IMR-90 (cell line): ENCODE measurements at regions not wholly inside any gene's neighbourhood (a gene's known extent, or its start where the extent isn't known, plus 50 kb on each side); places are given as distances from the start of the nearest gene placed in this dataset.

ENCODE experiments used
- ATAC-seq: fragments of 200-7000 bp; cut with Tn5 transposase; 2 replicates; pipeline ENCODE4 v1.9.1; 2020; ENCODE audit warnings: low read depth, mild to moderate bottlenecking, moderate library complexity
- BruUV-seq: library from RNA; stranded (reverse); fragments of 400-500 nt; replicated peaks from 2 replicates; lab custom pipeline; 2021; lab: Mats Ljungman, UMichigan
- CTCF ChIA-PET: fragments of 300-600 bp; formaldehyde crosslinking; extraction: SDS; loops from one replicate; lab custom pipeline; 2021; ENCODE audit warnings: antibody characterized with exemption; lab: Yijun Ruan, JAX
- POLR2A ChIA-PET: fragments of 300-600 bp; sonication (Branson Sonifier 250); formaldehyde crosslinking; loops from one replicate; lab custom pipeline; 2022; ENCODE audit warnings: antibody characterized with exemption; ENCODE audit not compliant: unreplicated experiment; lab: Charles Lee
- DNase-seq: peaks from one replicate; pipeline ENCODE4 v3.0.0; 2013
- H2AFZ ChIP-seq: replicated peaks from 2 replicates; pipeline ENCODE3; 2013; ENCODE audit warnings: low read length, mild to moderate bottlenecking; ENCODE audit not compliant: poor library complexity
- H2AK5ac ChIP-seq: 2 replicates; pipeline ENCODE4 v1.6.1; 2013; ENCODE audit warnings: low read depth, low read length, inconsistent platforms
- H2AK9ac ChIP-seq: replicated peaks from 2 replicates; pipeline ENCODE3; 2013; ENCODE audit warnings: mild to moderate bottlenecking, low read depth, low read length, moderate library complexity; ENCODE audit not compliant: poor library complexity
- H2BK120ac ChIP-seq: 2 replicates; pipeline ENCODE4 v1.6.1; 2013; ENCODE audit warnings: low read depth, low read length, inconsistent platforms
- H2BK15ac ChIP-seq: 3 replicates; pipeline ENCODE4 v1.6.1; 2013; ENCODE audit warnings: low read depth, low read length, inconsistent platforms
- H2BK20ac ChIP-seq: 2 replicates; pipeline ENCODE4 v1.6.1; 2013; ENCODE audit warnings: low read depth, mild to moderate bottlenecking, inconsistent platforms, low read length, moderate library complexity
- H2BK5ac ChIP-seq: 2 replicates; pipeline ENCODE4 v1.6.1; 2013; ENCODE audit warnings: mild to moderate bottlenecking, low read depth, low read length, inconsistent platforms; ENCODE audit not compliant: poor library complexity, severe bottlenecking
- H3K14ac ChIP-seq: replicated peaks from 2 replicates; pipeline ENCODE4 v1.6.1; 2013; ENCODE audit warnings: low read depth, low read length, inconsistent platforms
- H3K18ac ChIP-seq: 2 replicates; pipeline ENCODE4 v1.6.1; 2013; ENCODE audit warnings: low read depth, low read length, control low read depth
- H3K23ac ChIP-seq: 2 replicates; pipeline ENCODE4 v1.6.1; 2013; ENCODE audit warnings: low read depth, low read length, inconsistent platforms
- H3K27ac ChIP-seq: 2 replicates; pipeline ENCODE4 v1.5.1; 2013; ENCODE audit warnings: mild to moderate bottlenecking, control low read depth, low read length; ENCODE audit not compliant: insufficient read depth
- H3K27me3 ChIP-seq: 2 replicates; pipeline ENCODE4 v1.6.1; 2013; ENCODE audit warnings: low read length; ENCODE audit not compliant: control insufficient read depth, insufficient read depth
- H3K36me3 ChIP-seq: 2 replicates; pipeline ENCODE4 v1.6.1; 2013; ENCODE audit warnings: low read length, mixed read lengths; ENCODE audit not compliant: control insufficient read depth, insufficient read depth
- H3K4ac ChIP-seq: 2 replicates; pipeline ENCODE4 v1.6.1; 2013; ENCODE audit warnings: low read depth, low read length, inconsistent platforms
- H3K4me1 ChIP-seq: 2 replicates; pipeline ENCODE4 v1.6.1; 2013; ENCODE audit warnings: low read length, mixed read lengths; ENCODE audit not compliant: control insufficient read depth, insufficient read depth
- H3K4me2 ChIP-seq: 2 replicates; pipeline ENCODE4 v1.6.1; 2013; ENCODE audit warnings: low read depth, mild to moderate bottlenecking, control low read depth, low read length, moderate library complexity
- H3K4me3 ChIP-seq: 2 replicates; pipeline ENCODE4 v1.5.1; 2013; ENCODE audit warnings: low read depth, mild to moderate bottlenecking, control low read depth, low read length, moderate library complexity; ENCODE audit not compliant: insufficient read depth
- H3K56ac ChIP-seq: 2 replicates; pipeline ENCODE4 v1.6.1; 2013; ENCODE audit warnings: low read length, inconsistent platforms; ENCODE audit not compliant: insufficient read depth; ENCODE audit errors: extremely low read depth
- H3K79me1 ChIP-seq, 2 experiments: 2 replicates each; pipeline ENCODE4 v1.6.1; 2013; ENCODE audit warnings: low read length in 2 of 2, inconsistent platforms in 1 of 2, low read depth in 1 of 2
- H3K9ac ChIP-seq: 2 replicates; pipeline ENCODE4 v1.6.1; 2013; ENCODE audit warnings: low read depth, low read length, control low read depth
- H3K9me1 ChIP-seq: 2 replicates; pipeline ENCODE4 v1.6.1; 2013; ENCODE audit warnings: low read length, inconsistent platforms; ENCODE audit not compliant: insufficient read depth
- H3K9me3 ChIP-seq: 2 replicates; pipeline ENCODE4 v1.6.1; 2013; ENCODE audit warnings: low read length; ENCODE audit not compliant: control insufficient read depth, insufficient read depth
- H4K20me1 ChIP-seq: 2 replicates; pipeline ENCODE4 v1.6.1; 2013; ENCODE audit warnings: low read length, inconsistent platforms; ENCODE audit not compliant: insufficient read depth
- H4K5ac ChIP-seq: 2 replicates; pipeline ENCODE4 v1.6.1; 2013; ENCODE audit warnings: mild to moderate bottlenecking, low read depth, low read length, control low read depth
- H4K8ac ChIP-seq, 2 experiments: 2 replicates each; pipeline ENCODE4 v1.6.1; 2013; ENCODE audit warnings: low read depth in 2 of 2, low read length in 2 of 2, control low read depth in 1 of 2, inconsistent platforms in 1 of 2
- H4K91ac ChIP-seq: 2 replicates; pipeline ENCODE4 v1.6.1; 2013; ENCODE audit warnings: low read depth, low read length, inconsistent platforms; ENCODE audit not compliant: insufficient read depth
- BHLHE40 ChIP-seq: fragments of 150-350 bp; IDR thresholded peaks from 2 replicates; pipeline ENCODE4 v1.6.1; 2016; ENCODE audit warnings: mild to moderate bottlenecking, low read depth, low read length
- CEBPB ChIP-seq: IDR thresholded peaks from 2 replicates; pipeline ENCODE4 v1.6.1; 2012; ENCODE audit warnings: low read depth, low read length, improper control_type of control experiment
- CHD1 ChIP-seq: IDR thresholded peaks from 2 replicates; pipeline ENCODE4 v1.6.1; 2012; ENCODE audit warnings: low read depth, low read length, improper control_type of control experiment
- FOS ChIP-seq: fragments of 150-350 bp; IDR thresholded peaks from 2 replicates; pipeline ENCODE4 v1.6.1; 2016; ENCODE audit warnings: low read depth, low read length
- MAFK ChIP-seq: IDR thresholded peaks from 2 replicates; pipeline ENCODE4 v1.6.1; 2012; ENCODE audit warnings: low read depth, low read length, improper control_type of control experiment
- MAZ ChIP-seq: IDR thresholded peaks from 2 replicates; pipeline ENCODE4 v1.6.1; 2012; ENCODE audit warnings: low read depth, mild to moderate bottlenecking, low read length, improper control_type of control experiment, moderate library complexity, borderline replicate concordance
- MXI1 ChIP-seq: IDR thresholded peaks from 2 replicates; pipeline ENCODE4 v1.6.1; 2012; ENCODE audit warnings: low read depth, mild to moderate bottlenecking, low read length, moderate library complexity, borderline replicate concordance
- NFE2L2 ChIP-seq: fragments of 150-350 bp; IDR thresholded peaks from 2 replicates; pipeline ENCODE4 v1.6.1; 2016; ENCODE audit warnings: low read depth, mild to moderate bottlenecking, low read length
- POLR2A ChIP-seq: IDR thresholded peaks from 2 replicates; pipeline ENCODE4 v1.6.1; 2012; ENCODE audit warnings: mild to moderate bottlenecking, low read depth, low read length
- RAD21 ChIP-seq: IDR thresholded peaks from 2 replicates; pipeline ENCODE4 v1.6.1; 2012; ENCODE audit warnings: low read length, improper control_type of control experiment
- RCOR1 ChIP-seq: IDR thresholded peaks from 2 replicates; pipeline ENCODE4 v1.6.1; 2012; ENCODE audit warnings: mild to moderate bottlenecking, low read length, improper control_type of control experiment; ENCODE audit not compliant: insufficient replicate concordance
- RFX5 ChIP-seq: IDR thresholded peaks from 2 replicates; pipeline ENCODE4 v1.8.0; 2012; ENCODE audit warnings: low read depth, mild to moderate bottlenecking, low read length, moderate library complexity
- SMC3 ChIP-seq: fragments of 150-350 bp; IDR thresholded peaks from 2 replicates; pipeline ENCODE4 v1.6.1; 2016; ENCODE audit warnings: low read depth, mild to moderate bottlenecking, antibody characterized with exemption, low read length, moderate library complexity
- WGBS, 2 experiments: methylation state at CpG; one replicate each; pipeline versions ENCODE4 v1.1.5 to v1.1.7; 2013; ENCODE audit warnings: missing lambda C conversion rate in 2 of 2; ENCODE audit not compliant: insufficient read length in 1 of 2; ENCODE audit errors: extremely low coverage in 2 of 2; 5-methylcytosine and 5-hydroxymethylcytosine counted together
- dilution Hi-C: fragments of 300-500 bp; cut with HindIII; formaldehyde crosslinking; loops from one replicate; pipeline ENCODE4 v1.14.3; 2018; ENCODE audit warnings: low sequenced_read_pairs; ENCODE audit not compliant: unreplicated experiment
- in situ Hi-C: fragments of 300-500 bp; cut with MboI; formaldehyde crosslinking; loops from 3 replicates; pipeline ENCODE4 v1.14.3; 2019; ENCODE audit warnings: low sequenced_read_pairs, inconsistent platforms, mixed read lengths
- intact Hi-C: fragments of 100-400 bp; cut with micrococcal nuclease; formaldehyde crosslinking; loops from 2 replicates; pipeline ENCODE4 v1.10.0; 2022
- TF ChIP-seq, protein P1 (sequence below): fragments of 150-350 bp; IDR thresholded peaks from 2 replicates; pipeline ENCODE4 v1.6.1; 2016; ENCODE audit warnings: low read depth, mild to moderate bottlenecking, low read length, moderate library complexity, borderline replicate concordance
- TF ChIP-seq, protein P2 (sequence below): conservative IDR thresholded peaks from 2 replicates; pipeline ENCODE4 v1.5.1; 2012; ENCODE audit warnings: mild to moderate bottlenecking, low read depth, low read length, improper control_type of control experiment
- TF ChIP-seq, protein P3 (sequence below): fragments of 150-350 bp; IDR thresholded peaks from 2 replicates; pipeline ENCODE4 v1.6.1; 2017; ENCODE audit warnings: mild to moderate bottlenecking, antibody characterized with exemption, low read length, low read depth

DNA sequence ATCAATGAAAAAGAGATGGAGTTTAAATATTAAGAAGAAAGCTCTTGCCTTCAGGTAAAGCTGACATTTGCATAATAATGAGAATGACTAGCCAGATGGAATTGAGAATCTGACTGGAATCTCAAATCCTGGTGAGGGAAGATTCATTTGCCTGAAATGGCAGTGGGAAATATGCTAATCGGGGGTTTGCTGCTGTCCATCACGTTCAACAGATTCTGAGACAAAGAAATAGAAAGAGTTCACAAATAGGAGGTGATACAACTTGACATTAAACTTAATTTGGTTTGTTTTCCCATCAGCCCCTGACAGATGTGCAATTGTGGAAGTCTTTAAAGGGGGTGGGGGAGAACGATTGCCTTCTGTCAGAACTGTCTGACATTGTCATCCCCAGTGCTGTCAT is 347.4 kb downstream of the PDCD6IP start:
- H2BK5ac ChIP-seq, result no peak overlapping the region
- H3K4me3 ChIP-seq, result no peak overlapping the region
- H2BK15ac ChIP-seq, result no peak overlapping the region
- H3K27me3 ChIP-seq, result no peaks in the 10 kb centered on the region; the same call in 1 of the 2 replicates
- H3K9ac ChIP-seq, result no peak overlapping the region
- no peak overlapping the region for H3K56ac ChIP-seq
- H4K91ac ChIP-seq, result no peak overlapping the region
- H2AFZ ChIP-seq, result no peak overlapping the region
- H4K5ac ChIP-seq, result no peak overlapping the region
- in situ Hi-C loops (no loop called here), dilution Hi-C loops (no loop called here), intact Hi-C loops (no loop called here)
- CTCF ChIA-PET, result no interaction called here
- no peaks in the 10 kb centered on the region for H3K9me1 ChIP-seq
- H3K23ac ChIP-seq, result no peak overlapping the region
- no peak overlapping the region for H3K18ac ChIP-seq
- H3K4me1 ChIP-seq, result no peaks in the 10 kb centered on the region
- no peak overlapping the region for H4K8ac ChIP-seq
- no CpG with 5 or more reads among the region's 3 CpGs for WGBS, 2 experiments
- no peak overlapping the region for H3K4me2 ChIP-seq
- H3K4ac ChIP-seq, result no peak overlapping the region
- H3K36me3 ChIP-seq, result no peaks in the 10 kb centered on the region
- H2BK20ac ChIP-seq, result no peak overlapping the region
- no peak overlapping the region for H2BK120ac ChIP-seq
- no peak overlapping the region for H2AK9ac ChIP-seq
- no peaks in the 10 kb centered on the region for H3K9me3 ChIP-seq
- no peak overlapping the region for H3K27ac ChIP-seq
- DNase-seq (no peak), ATAC-seq (no peak)
- no peaks in the 10 kb centered on the region for H4K20me1 ChIP-seq
- no peak overlapping the region for H2AK5ac ChIP-seq
- H3K14ac ChIP-seq, result no peak overlapping the region
- TF ChIP-seq RAD21 (no peak), FOS (no peak), RFX5 (no peak), BHLHE40 (no peak), MAFK (no peak), POLR2A (no peak), SMC3 (no peak), MXI1 (no peak), CEBPB (no peak), NFE2L2 (no peak), CHD1 (no peak), RCOR1 (no peak), MAZ (no peak)
- TF ChIP-seq, protein P1, sequence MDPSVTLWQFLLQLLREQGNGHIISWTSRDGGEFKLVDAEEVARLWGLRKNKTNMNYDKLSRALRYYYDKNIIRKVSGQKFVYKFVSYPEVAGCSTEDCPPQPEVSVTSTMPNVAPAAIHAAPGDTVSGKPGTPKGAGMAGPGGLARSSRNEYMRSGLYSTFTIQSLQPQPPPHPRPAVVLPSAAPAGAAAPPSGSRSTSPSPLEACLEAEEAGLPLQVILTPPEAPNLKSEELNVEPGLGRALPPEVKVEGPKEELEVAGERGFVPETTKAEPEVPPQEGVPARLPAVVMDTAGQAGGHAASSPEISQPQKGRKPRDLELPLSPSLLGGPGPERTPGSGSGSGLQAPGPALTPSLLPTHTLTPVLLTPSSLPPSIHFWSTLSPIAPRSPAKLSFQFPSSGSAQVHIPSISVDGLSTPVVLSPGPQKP, result no peak
- TF ChIP-seq, protein P2, sequence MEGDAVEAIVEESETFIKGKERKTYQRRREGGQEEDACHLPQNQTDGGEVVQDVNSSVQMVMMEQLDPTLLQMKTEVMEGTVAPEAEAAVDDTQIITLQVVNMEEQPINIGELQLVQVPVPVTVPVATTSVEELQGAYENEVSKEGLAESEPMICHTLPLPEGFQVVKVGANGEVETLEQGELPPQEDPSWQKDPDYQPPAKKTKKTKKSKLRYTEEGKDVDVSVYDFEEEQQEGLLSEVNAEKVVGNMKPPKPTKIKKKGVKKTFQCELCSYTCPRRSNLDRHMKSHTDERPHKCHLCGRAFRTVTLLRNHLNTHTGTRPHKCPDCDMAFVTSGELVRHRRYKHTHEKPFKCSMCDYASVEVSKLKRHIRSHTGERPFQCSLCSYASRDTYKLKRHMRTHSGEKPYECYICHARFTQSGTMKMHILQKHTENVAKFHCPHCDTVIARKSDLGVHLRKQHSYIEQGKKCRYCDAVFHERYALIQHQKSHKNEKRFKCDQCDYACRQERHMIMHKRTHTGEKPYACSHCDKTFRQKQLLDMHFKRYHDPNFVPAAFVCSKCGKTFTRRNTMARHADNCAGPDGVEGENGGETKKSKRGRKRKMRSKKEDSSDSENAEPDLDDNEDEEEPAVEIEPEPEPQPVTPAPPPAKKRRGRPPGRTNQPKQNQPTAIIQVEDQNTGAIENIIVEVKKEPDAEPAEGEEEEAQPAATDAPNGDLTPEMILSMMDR, result no peak
- TF ChIP-seq, protein P3, sequence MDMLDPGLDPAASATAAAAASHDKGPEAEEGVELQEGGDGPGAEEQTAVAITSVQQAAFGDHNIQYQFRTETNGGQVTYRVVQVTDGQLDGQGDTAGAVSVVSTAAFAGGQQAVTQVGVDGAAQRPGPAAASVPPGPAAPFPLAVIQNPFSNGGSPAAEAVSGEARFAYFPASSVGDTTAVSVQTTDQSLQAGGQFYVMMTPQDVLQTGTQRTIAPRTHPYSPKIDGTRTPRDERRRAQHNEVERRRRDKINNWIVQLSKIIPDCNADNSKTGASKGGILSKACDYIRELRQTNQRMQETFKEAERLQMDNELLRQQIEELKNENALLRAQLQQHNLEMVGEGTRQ, result no peak
- no peaks in the 10 kb centered on the region for H3K79me1 ChIP-seq
- POLR2A ChIA-PET, result no interaction called here
- no TSS peak for BruUV-seq
